ENCODE measurements at regions not wholly inside any gene's neighbourhood (a gene's known extent, or its start where the extent isn't known, plus 50 kb on each side); places are given as distances from the start of the nearest gene placed in this dataset.

DNA sequence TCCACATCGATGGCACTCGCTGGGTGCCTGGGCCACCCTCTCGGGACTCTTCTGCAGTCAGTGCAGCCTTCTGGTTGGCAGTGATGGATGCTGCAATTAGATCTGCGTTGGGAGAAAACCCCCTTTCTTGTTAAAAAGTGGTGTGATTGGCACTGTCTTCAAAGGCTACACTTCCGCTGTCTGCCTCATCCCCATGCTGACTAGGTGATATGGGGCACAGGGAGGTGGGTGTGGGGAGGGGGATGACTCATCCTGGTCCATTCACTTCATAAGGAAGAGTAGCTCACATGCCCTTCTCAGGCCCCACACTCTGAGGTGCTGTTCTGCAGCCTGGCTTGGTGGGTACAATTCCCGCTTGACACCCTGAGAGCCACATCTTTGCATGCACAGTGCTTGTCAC, 77.4 kb downstream of the THNSL2 start:
- no peaks in the 10 kb centered on the region for H3K36me3 ChIP-seq (ENCODE audit: control insufficient read depth in 2 of 4, insufficient read depth in 4 of 4, low read length in 3 of 4)

More for the DNA sequence above, 77.4 kb downstream of the THNSL2 start:
- Histone ChIP-seq H4K8ac (ENCODE audit: extremely low read depth, insufficient read depth, low read length) (no peak overlapping the region), H3K79me2 (ENCODE audit: control insufficient read depth in 1 of 2, insufficient read depth in 2 of 2, low read length in 2 of 2) (no peaks in the 10 kb centered on the region), H3K23me2 (ENCODE audit: low read depth, low read length) (no peaks in the 10 kb centered on the region), H2BK15ac (ENCODE audit: low read length) (no peak overlapping the region), H3K27ac (ENCODE audit: low read depth, low read length) (no peak overlapping the region), H3K23ac (ENCODE audit: insufficient read length) (no peak overlapping the region), H3K27me3 (replicated peaks in 1 of 4; ENCODE audit: control insufficient read depth in 3 of 4, extremely low read depth in 1 of 4, insufficient read depth in 3 of 4, low read length in 3 of 4) (no peaks in the 10 kb centered on the region), H3K56ac (replicated peaks; ENCODE audit: insufficient read length, low read depth, low read length) (no peak overlapping the region), H2BK12ac (ENCODE audit: low read depth, low read length) (no peak overlapping the region), H4K20me1 (replicated peaks in 1 of 2; ENCODE audit: control insufficient read depth in 1 of 2, insufficient read depth in 2 of 2, low read length in 2 of 2) (no peaks in the 10 kb centered on the region), H3K4me2 (ENCODE audit: insufficient read depth in 1 of 2, low read depth in 2 of 2, low read length in 2 of 2) (no peak overlapping the region), H3K79me1 (ENCODE audit: low read depth, low read length) (no peaks in the 10 kb centered on the region), H3K9me3 (ENCODE audit: insufficient read depth in 2 of 2, low read depth in 1 of 2, low read length in 1 of 2) (peaks cover 8 to 9% of the 10 kb centered on the region in 2 experiments; a peak in 3 of 4 replicates), H3K4ac (replicated peaks; ENCODE audit: insufficient read length, low read depth, low read length) (no peak overlapping the region), H4K5ac (ENCODE audit: insufficient read length, low read depth, low read length) (no peak overlapping the region), H3K14ac (ENCODE audit: insufficient read length) (no peak overlapping the region), H3K18ac (ENCODE audit: extremely low read depth, low read length) (no peak overlapping the region), H2BK5ac (ENCODE audit: low read depth, low read length) (no peak overlapping the region), H3K4me1 (replicated peaks in 1 of 4; ENCODE audit: control insufficient read depth in 3 of 4, insufficient read depth in 4 of 4, low read length in 3 of 4) (no peaks in the 10 kb centered on the region), H2AFZ (ENCODE audit: low read length) (no peak overlapping the region), H2BK20ac (ENCODE audit: low read length) (no peak overlapping the region), H3K9ac (replicated peaks in 1 of 4; ENCODE audit: extremely low read depth in 1 of 4, low read depth in 3 of 4, low read length in 3 of 4) (no peak overlapping the region), H4K91ac (replicated peaks; ENCODE audit: insufficient read length, low read length) (no peak overlapping the region), H2BK120ac (replicated peaks; ENCODE audit: low read depth, low read length) (no peak overlapping the region), H3K4me3 (ENCODE audit: extremely low read depth in 1 of 4, insufficient read depth in 2 of 4, low read depth in 3 of 4, low read length in 4 of 4) (no peak overlapping the region), H2AK5ac (ENCODE audit: low read depth, low read length) (no peak overlapping the region)
- 88% methylated on average over 6 of the region's 6 CpGs; no CpG with 5 or more reads in 1 of the 2 experiments for WGBS, 2 experiments (ENCODE audit: extremely low coverage in 1 of 2, insufficient coverage in 1 of 2, insufficient read length in 1 of 2, insufficient replicate concordance in 2 of 2, low coverage in 1 of 2, low lambda C conversion rate in 2 of 2, missing lambda C conversion rate in 1 of 2)
- POLR2A ChIA-PET (ENCODE audit: partially characterized antibody): no interaction called here
- CTCF ChIA-PET (ENCODE audit: partially characterized antibody): interaction anchor here (0.8 kb wide), 1 partner anchor 56 kb away, joined by 3 read pairs; no protein-coding TSS in a partner anchor
- DNase-seq (ENCODE audit: low read depth in 1 of 2, low spot score in 2 of 2) (no peak), FAIRE-seq (no peak)
- TF ChIP-seq SUZ12 (IDR thresholded peaks at IDR 0.05; ENCODE audit: low read length) (no peak), RBBP5 (IDR thresholded peaks at IDR 0.05; ENCODE audit: borderline replicate concordance, low read depth, low read length) (no peak), JUND (IDR thresholded peaks at IDR 0.05; ENCODE audit: low read length) (peak; percentile 20; the same call in 1 of the 2 replicates), POLR2A (IDR thresholded peaks at IDR 0.05; ENCODE audit: control extremely low read depth in 1 of 2, low read depth in 2 of 2, low read length in 2 of 2) (no peak), GABPA (IDR thresholded peaks at IDR 0.05; ENCODE audit: borderline replicate concordance, insufficient read depth, low read length) (no peak), ATF2 (IDR thresholded peaks at IDR 0.05; ENCODE audit: low read length) (no peak), NANOG (IDR thresholded peaks at IDR 0.05; ENCODE audit: insufficient read depth, low read depth, low read length, poor library complexity, severe bottlenecking) (no peak)

Data from H1 (cell line).